CD14-positive monocyte (primary cell): ENCODE measurements at regions not wholly inside any gene's neighbourhood (a gene's known extent, or its start where the extent isn't known, plus 50 kb on each side); places are given as distances from the start of the nearest gene placed in this dataset.

ENCODE experiments used
- DNase-seq, 3 donors: peaks; one replicate each; pipeline ENCODE4 v3.0.0-alpha.2; 2011 to 2022
- H2AFZ ChIP-seq: 2 replicates; pipeline ENCODE4 v1.6.0; 2012; ENCODE audit warnings: mild to moderate bottlenecking, low read depth, low read length, inconsistent platforms; ENCODE audit not compliant: insufficient read depth, poor library complexity, severe bottlenecking
- H3K27ac ChIP-seq, 2 donors: 1 replicate in 1 of 2; 2 replicates in 1 of 2; pipeline ENCODE4 v1.5.1; 2012 to 2013; ENCODE audit warnings: low read length in 2 of 2, control low read depth in 1 of 2, inconsistent platforms in 1 of 2, low read depth in 1 of 2, mild to moderate bottlenecking in 1 of 2
- H3K27me3 ChIP-seq, 2 donors: one replicate each; pipeline versions ENCODE4 v1.6.0 to v1.6.1; 2011 to 2013; ENCODE audit warnings: low read length in 2 of 2; ENCODE audit not compliant: control insufficient read depth in 2 of 2, insufficient read depth in 2 of 2
- H3K36me3 ChIP-seq, 2 donors: replicated peaks in 1 of 2; 1 replicate in 1 of 2; 2 replicates in 1 of 2; pipeline versions ENCODE4 v1.5.1 to v1.6.1; 2012 to 2013; ENCODE audit warnings: low read length in 2 of 2, control low read depth in 1 of 2, inconsistent platforms in 1 of 2, mild to moderate bottlenecking in 1 of 2; ENCODE audit not compliant: insufficient read depth in 2 of 2, control insufficient read depth in 1 of 2
- H3K4me1 ChIP-seq, 2 donors: 1 replicate in 1 of 2; 2 replicates in 1 of 2; pipeline versions ENCODE4 v1.5.1 to v1.6.1; 2012 to 2013; ENCODE audit warnings: low read length in 2 of 2, control low read depth in 1 of 2, inconsistent platforms in 1 of 2, mild to moderate bottlenecking in 1 of 2, moderate library complexity in 1 of 2; ENCODE audit not compliant: insufficient read depth in 2 of 2, control insufficient read depth in 1 of 2
- H3K4me2 ChIP-seq: replicated peaks from 2 replicates; pipeline ENCODE3; 2012; ENCODE audit warnings: low read length, moderate library complexity, mild to moderate bottlenecking; ENCODE audit not compliant: poor library complexity, severe bottlenecking; ENCODE audit errors: extremely low read depth
- H3K4me3 ChIP-seq, 3 experiments: fragments of 200-600 bp in 1 of 3; sonication (generic) in 1 of 3; replicated peaks in 1 of 3; 1 replicate in 2 of 3; 2 replicates in 1 of 3; pipeline ENCODE4 v1.5.1; 2011 to 2013; ENCODE audit warnings: low read length in 3 of 3, mild to moderate bottlenecking in 3 of 3, control low read depth in 2 of 3, low read depth in 2 of 3, inconsistent platforms in 1 of 3, moderate library complexity in 1 of 3
- H3K79me2 ChIP-seq: 2 replicates; pipeline ENCODE4 v1.6.0; 2012; ENCODE audit warnings: mild to moderate bottlenecking, control low read depth, inconsistent platforms, low read length, moderate library complexity; ENCODE audit not compliant: insufficient read depth
- H3K9ac ChIP-seq: 2 replicates; pipeline ENCODE4 v1.6.0; 2017; ENCODE audit warnings: low read length, mild to moderate bottlenecking; ENCODE audit not compliant: insufficient read depth, poor library complexity, severe bottlenecking
- H3K9me3 ChIP-seq, 2 donors: replicated peaks in 1 of 2; 1 replicate in 1 of 2; 2 replicates in 1 of 2; pipeline versions ENCODE4 v1.5.1 to v1.6.1; 2012 to 2013; ENCODE audit warnings: low read length in 2 of 2, control low read depth in 1 of 2; ENCODE audit not compliant: control insufficient read depth in 1 of 2, insufficient read depth in 1 of 2
- H4K20me1 ChIP-seq: 2 replicates; pipeline ENCODE4 v1.6.0; 2012; ENCODE audit warnings: mild to moderate bottlenecking, low read length, control low read depth, moderate library complexity; ENCODE audit not compliant: insufficient read depth
- H3K27ac Mint-ChIP-seq, 7 donors: one replicate each; pipeline ENCODE4 v1.8.0; 2020; ENCODE audit warnings: mild to moderate bottlenecking in 7 of 7, mixed read lengths in 7 of 7, moderate library complexity in 6 of 7, inconsistent platforms in 2 of 7
- H3K27me3 Mint-ChIP-seq, 3 donors: one replicate each; pipeline ENCODE4 v1.8.0; 2021 to 2022; ENCODE audit warnings: low read depth in 3 of 3, mild to moderate bottlenecking in 3 of 3, mixed read lengths in 3 of 3, moderate library complexity in 3 of 3, inconsistent platforms in 1 of 3
- H3K36me3 Mint-ChIP-seq, 2 donors: one replicate each; pipeline ENCODE4 v1.8.0; 2020; ENCODE audit warnings: mixed read lengths in 2 of 2, inconsistent platforms in 1 of 2, mild to moderate bottlenecking in 1 of 2
- H3K4me1 Mint-ChIP-seq: one replicate; pipeline ENCODE4 v1.8.0; 2020; ENCODE audit warnings: mild to moderate bottlenecking, mixed read lengths
- H3K4me3 Mint-ChIP-seq, 2 donors: one replicate each; pipeline ENCODE4 v1.8.0; 2020; ENCODE audit warnings: mild to moderate bottlenecking in 2 of 2, mixed read lengths in 2 of 2, moderate library complexity in 1 of 2
- H3K9me3 Mint-ChIP-seq, 7 donors: one replicate each; pipeline ENCODE4 v1.8.0; 2020 to 2022; ENCODE audit warnings: mixed read lengths in 7 of 7, mild to moderate bottlenecking in 6 of 7, moderate library complexity in 6 of 7, inconsistent platforms in 2 of 7
- WGBS: methylation state at CpG from one replicate; pipeline ENCODE4 v1.1.5; 2013; ENCODE audit warnings: missing lambda C conversion rate; ENCODE audit not compliant: insufficient coverage; 5-methylcytosine and 5-hydroxymethylcytosine counted together
- intact Hi-C, 2 donors: fragments of 100-400 bp; cut with micrococcal nuclease; formaldehyde crosslinking; loops; one replicate each; pipeline versions ENCODE4 v1.15.0 to v1.15.1; 2023
- TF ChIP-seq, protein P1 (sequence below): fragments of 200-600 bp; IDR thresholded peaks from one replicate; pipeline ENCODE4 v1.8.0; 2022; ENCODE audit warnings: antibody characterized with exemption, mild to moderate bottlenecking

DNA sequence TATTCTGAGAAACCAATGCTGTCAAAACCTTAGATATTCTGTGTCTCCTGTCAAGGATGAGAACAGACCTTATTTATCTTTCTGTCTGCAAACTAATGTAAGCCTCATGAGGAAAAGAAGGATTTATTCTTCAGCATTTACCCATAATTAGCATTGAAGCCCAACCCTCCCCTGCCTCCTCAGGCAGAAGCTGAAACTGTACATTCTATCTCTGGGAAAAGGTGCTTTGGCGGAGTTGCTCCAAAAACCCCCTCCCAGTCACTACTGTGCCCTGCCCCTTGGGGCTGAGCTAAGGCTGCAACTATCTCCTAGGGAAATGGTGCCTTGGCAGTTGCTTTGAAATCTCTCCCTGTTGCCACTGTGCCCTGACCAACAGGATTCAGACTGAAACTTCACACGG lies 106.2 kb upstream of the TLR4 start:
- H3K9me3 Mint-ChIP-seq = peaks cover 2 to 7% (median 3%) of the 10 kb centered on the region in 7 donors
- Histone ChIP-seq H3K27me3 (no peaks in the 10 kb centered on the region), H3K79me2 (no peaks in the 10 kb centered on the region), H4K20me1 (no peaks in the 10 kb centered on the region), H3K27ac (no peak overlapping the region), H3K4me1 (no peaks in the 10 kb centered on the region), H3K9ac (no peak overlapping the region), H3K36me3 (no peaks in the 10 kb centered on the region), H2AFZ (no peak overlapping the region), H3K9me3 (no peaks in the 10 kb centered on the region), H3K4me2 (no peak overlapping the region), H3K4me3 (no peak overlapping the region)
- no peaks in the 10 kb centered on the region for H3K4me1 Mint-ChIP-seq
- intact Hi-C loops = no loop called here
- 80% methylated on average over 1 of the region's 2 CpGs for WGBS
- no peaks in the 10 kb centered on the region for H3K36me3 Mint-ChIP-seq
- TF ChIP-seq, protein P1, sequence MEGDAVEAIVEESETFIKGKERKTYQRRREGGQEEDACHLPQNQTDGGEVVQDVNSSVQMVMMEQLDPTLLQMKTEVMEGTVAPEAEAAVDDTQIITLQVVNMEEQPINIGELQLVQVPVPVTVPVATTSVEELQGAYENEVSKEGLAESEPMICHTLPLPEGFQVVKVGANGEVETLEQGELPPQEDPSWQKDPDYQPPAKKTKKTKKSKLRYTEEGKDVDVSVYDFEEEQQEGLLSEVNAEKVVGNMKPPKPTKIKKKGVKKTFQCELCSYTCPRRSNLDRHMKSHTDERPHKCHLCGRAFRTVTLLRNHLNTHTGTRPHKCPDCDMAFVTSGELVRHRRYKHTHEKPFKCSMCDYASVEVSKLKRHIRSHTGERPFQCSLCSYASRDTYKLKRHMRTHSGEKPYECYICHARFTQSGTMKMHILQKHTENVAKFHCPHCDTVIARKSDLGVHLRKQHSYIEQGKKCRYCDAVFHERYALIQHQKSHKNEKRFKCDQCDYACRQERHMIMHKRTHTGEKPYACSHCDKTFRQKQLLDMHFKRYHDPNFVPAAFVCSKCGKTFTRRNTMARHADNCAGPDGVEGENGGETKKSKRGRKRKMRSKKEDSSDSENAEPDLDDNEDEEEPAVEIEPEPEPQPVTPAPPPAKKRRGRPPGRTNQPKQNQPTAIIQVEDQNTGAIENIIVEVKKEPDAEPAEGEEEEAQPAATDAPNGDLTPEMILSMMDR = no peak
- H3K27ac Mint-ChIP-seq = no peak overlapping the region
- no peak overlapping the region for H3K4me3 Mint-ChIP-seq
- DNase-seq = no peak
- H3K27me3 Mint-ChIP-seq = peaks cover 0 to 3% (median 0%) of the 10 kb centered on the region in 3 donors

DNA sequence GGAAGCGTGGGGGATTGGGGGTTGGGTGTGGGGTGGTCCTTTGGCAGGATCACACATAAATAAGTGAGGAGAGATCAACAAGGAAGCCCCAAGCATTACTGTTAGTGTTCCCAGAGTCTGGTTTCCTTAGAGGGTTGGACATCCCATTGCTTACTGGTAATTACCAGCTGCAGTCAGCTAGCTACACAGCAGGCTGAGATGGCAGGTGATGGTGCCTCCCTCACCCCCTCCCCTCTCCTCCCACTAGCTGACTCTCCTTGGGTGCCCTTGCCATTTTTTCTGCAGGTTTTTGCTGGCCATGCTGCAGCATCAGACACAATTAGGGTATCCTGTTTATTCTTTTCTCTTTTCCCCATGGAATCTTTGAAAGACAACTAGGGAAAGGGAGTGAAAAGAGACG lies 107.5 kb upstream of the TLR4 start:
- DNase-seq = no peak
- intact Hi-C loops = no loop called here
- TF ChIP-seq, protein P1 = no peak
- Histone ChIP-seq H3K4me3 (no peak overlapping the region), H3K4me1 (no peaks in the 10 kb centered on the region), H3K9ac (no peak overlapping the region), H3K4me2 (no peak overlapping the region), H3K27ac (no peak overlapping the region), H3K79me2 (no peaks in the 10 kb centered on the region), H4K20me1 (no peaks in the 10 kb centered on the region), H2AFZ (no peak overlapping the region), H3K9me3 (no peaks in the 10 kb centered on the region), H3K27me3 (no peaks in the 10 kb centered on the region), H3K36me3 (no peaks in the 10 kb centered on the region)
- no peak overlapping the region for H3K27ac Mint-ChIP-seq
- WGBS = 44% methylated on average over 1 of the region's 2 CpGs
- H3K27me3 Mint-ChIP-seq = peaks cover 0 to 2% (median 0%) of the 10 kb centered on the region in 3 donors
- H3K36me3 Mint-ChIP-seq = no peaks in the 10 kb centered on the region
- H3K4me3 Mint-ChIP-seq = no peak overlapping the region
- H3K4me1 Mint-ChIP-seq = no peaks in the 10 kb centered on the region
- H3K9me3 Mint-ChIP-seq = peaks cover 2 to 7% (median 3%) of the 10 kb centered on the region in 7 donors
